HCT116 (cell line): ENCODE measurements at regions not wholly inside any gene's neighbourhood (a gene's known extent, or its start where the extent isn't known, plus 50 kb on each side); places are given as distances from the start of the nearest gene placed in this dataset.

Experiments
- CTCF ChIP-seq, 3 experiments: fragments of 200-600 bp in 1 of 3; sonication (generic) in 1 of 3; IDR thresholded peaks in 2 of 3; conservative IDR thresholded peaks in 1 of 3; 2 replicates each; pipeline ENCODE4 v1.5.1; 2012 to 2017; ENCODE audit warnings: low read depth in 2 of 3, low read length in 2 of 3, antibody characterized with exemption in 1 of 3, borderline replicate concordance in 1 of 3, control low read depth in 1 of 3, mild to moderate bottlenecking in 1 of 3, mixed read lengths in 1 of 3, mixed run types in 1 of 3, moderate library complexity in 1 of 3; ENCODE audit not compliant: insufficient read depth in 1 of 3
- EZH2phosphoT487 ChIP-seq: fragments of 200-600 bp; IDR thresholded peaks from 2 replicates; pipeline ENCODE4 v1.6.1; 2018; ENCODE audit warnings: antibody characterized with exemption, borderline replicate concordance

- TF ChIP-seq CTCF (IDR thresholded peaks at IDR 0.05 in 2 of 3, conservative IDR thresholded peaks at IDR 0.05 in 1 of 3; ENCODE audit: borderline replicate concordance in 1 of 3, insufficient read depth in 1 of 3, low read depth in 2 of 3, low read length in 2 of 3) (no peak), EZH2phosphoT487 (no peak)
Measured at GRCh38 chr9:107188376-107188775, 94.7 kb upstream of the RAD23B start.
